CD4-positive, alpha-beta memory T cell (primary cell): ENCODE measurements at regions not wholly inside any gene's neighbourhood (a gene's known extent, or its start where the extent isn't known, plus 50 kb on each side); places are given as distances from the start of the nearest gene placed in this dataset.

ENCODE experiments used
- CTCF ChIA-PET: fragments of 350-600 bp; sonication (Branson Sonifier 250); formaldehyde crosslinking; loops from one replicate; lab custom pipeline; 2021; ENCODE audit warnings: inconsistent platforms; ENCODE audit not compliant: partially characterized antibody; lab: Charles Lee
- POLR2A ChIA-PET: fragments of 350-600 bp; sonication (Branson Sonifier 250); formaldehyde crosslinking; loops from one replicate; lab custom pipeline; 2021; ENCODE audit not compliant: partially characterized antibody; lab: Charles Lee
- DNase-seq, 5 donors: peaks; one replicate each; pipeline versions ENCODE4 v3.0.0 to v3.0.0-alpha.2; 2020 to 2022; ENCODE audit warnings: mixed read lengths in 1 of 5
- H3K27ac ChIP-seq: one replicate; pipeline ENCODE4 v1.7.0; 2013; ENCODE audit warnings: low read depth, low read length
- H3K27me3 ChIP-seq: 2 replicates; pipeline ENCODE4 v1.7.0; 2013; ENCODE audit warnings: mild to moderate bottlenecking, low read length, moderate library complexity; ENCODE audit not compliant: insufficient read depth
- H3K36me3 ChIP-seq: 2 replicates; pipeline ENCODE4 v1.7.0; 2013; ENCODE audit warnings: mild to moderate bottlenecking, low read length, moderate library complexity; ENCODE audit not compliant: insufficient read depth
- H3K4me1 ChIP-seq: 2 replicates; pipeline ENCODE4 v1.7.0; 2013; ENCODE audit warnings: mild to moderate bottlenecking, low read length, moderate library complexity; ENCODE audit not compliant: insufficient read depth
- H3K4me3 ChIP-seq, 2 donors: one replicate each; pipeline ENCODE4 v1.7.0; 2013; ENCODE audit warnings: low read length in 2 of 2, mild to moderate bottlenecking in 1 of 2
- H3K9me3 ChIP-seq, 2 donors: one replicate each; pipeline ENCODE4 v1.7.0; 2013; ENCODE audit warnings: low read length in 2 of 2, control low read depth in 1 of 2; ENCODE audit not compliant: control insufficient read depth in 1 of 2
- H3K27ac Mint-ChIP-seq, 7 donors: one replicate each; pipeline ENCODE4 v1.8.0; 2020 to 2021; ENCODE audit warnings: mixed read lengths in 7 of 7, mild to moderate bottlenecking in 6 of 7, inconsistent platforms in 3 of 7, moderate library complexity in 3 of 7
- H3K27me3 Mint-ChIP-seq, 2 donors: one replicate each; pipeline ENCODE4 v1.8.0; 2020 to 2021; ENCODE audit warnings: mixed read lengths in 2 of 2
- H3K36me3 Mint-ChIP-seq, 2 donors: one replicate each; pipeline ENCODE4 v1.8.0; 2020 to 2021; ENCODE audit warnings: mixed read lengths in 2 of 2, inconsistent platforms in 1 of 2, mild to moderate bottlenecking in 1 of 2
- H3K4me1 Mint-ChIP-seq, 4 donors: one replicate each; pipeline ENCODE4 v1.8.0; 2020 to 2021; ENCODE audit warnings: mixed read lengths in 4 of 4, mild to moderate bottlenecking in 1 of 4
- H3K4me3 Mint-ChIP-seq, 8 donors: one replicate each; pipeline ENCODE4 v1.8.0; 2020 to 2021; ENCODE audit warnings: mixed read lengths in 8 of 8, mild to moderate bottlenecking in 7 of 8, moderate library complexity in 6 of 8, inconsistent platforms in 3 of 8
- H3K9me3 Mint-ChIP-seq, 8 donors: one replicate each; pipeline ENCODE4 v1.8.0; 2020 to 2021; ENCODE audit warnings: mixed read lengths in 8 of 8, mild to moderate bottlenecking in 5 of 8, inconsistent platforms in 3 of 8, moderate library complexity in 1 of 8
- intact Hi-C: fragments of 100-400 bp; cut with micrococcal nuclease; formaldehyde crosslinking; loops from one replicate; pipeline ENCODE4 v1.15.1; 2023

- ChIA-PET POLR2A (no interaction called here), CTCF (no interaction called here)
- H3K4me3 ChIP-seq: no peak overlapping the region
- Mint-ChIP-seq H3K36me3 (peaks cover 0 to under 1% of the 10 kb centered on the region in 2 donors), H3K27me3 (no peaks in the 10 kb centered on the region), H3K9me3 (peaks cover 0 to 7% (median 3%) of the 10 kb centered on the region in 8 donors), H3K4me1 (no peaks in the 10 kb centered on the region), H3K27ac (no peak overlapping the region), H3K4me3 (no peak overlapping the region)
- no peak for DNase-seq
- H3K36me3 ChIP-seq: no peaks in the 10 kb centered on the region
- H3K4me1 ChIP-seq: no peaks in the 10 kb centered on the region
- intact Hi-C loops: no loop called here
- H3K27me3 ChIP-seq: no peaks in the 10 kb centered on the region
- H3K9me3 ChIP-seq: no peaks in the 10 kb centered on the region
- H3K27ac ChIP-seq: no peak overlapping the region
These were observed 331.3 kb downstream of the BCKDHB start for GRCh38 chr6:80437801-80438200.

GRCh38 chr6:80437221-80437620, 330.8 kb downstream of the BCKDHB start:
- ChIA-PET POLR2A (no interaction called here), CTCF (no interaction called here)
- no peak overlapping the region for H3K27ac ChIP-seq
- Mint-ChIP-seq H3K36me3 (peaks cover 0 to 3% of the 10 kb centered on the region in 2 donors), H3K27me3 (no peaks in the 10 kb centered on the region), H3K27ac (no peak overlapping the region), H3K9me3 (peaks cover 0 to 8% (median 5%) of the 10 kb centered on the region in 8 donors), H3K4me3 (no peak overlapping the region), H3K4me1 (no peaks in the 10 kb centered on the region)
- DNase-seq: no peak
- no peaks in the 10 kb centered on the region for H3K27me3 ChIP-seq
- no peaks in the 10 kb centered on the region for H3K9me3 ChIP-seq
- intact Hi-C loops: no loop called here
- no peaks in the 10 kb centered on the region for H3K4me1 ChIP-seq
- H3K4me3 ChIP-seq: no peak overlapping the region
- H3K36me3 ChIP-seq: no peaks in the 10 kb centered on the region

- H3K27me3 ChIP-seq: no peaks in the 10 kb centered on the region
- intact Hi-C loops: no loop called here
- H3K27ac Mint-ChIP-seq: no peak overlapping the region
- no peaks in the 10 kb centered on the region for H3K9me3 ChIP-seq
- CTCF ChIA-PET: no interaction called here
- H3K4me1 Mint-ChIP-seq: no peaks in the 10 kb centered on the region
- DNase-seq: no peak
- H3K36me3 ChIP-seq: no peaks in the 10 kb centered on the region
- H3K4me3 ChIP-seq: no peak overlapping the region
- H3K9me3 Mint-ChIP-seq: peaks cover 0 to 12% (median 6%) of the 10 kb centered on the region in 8 donors
- H3K27me3 Mint-ChIP-seq: no peaks in the 10 kb centered on the region
- no peak overlapping the region for H3K27ac ChIP-seq
- POLR2A ChIA-PET: no interaction called here
- H3K36me3 Mint-ChIP-seq: peaks cover 0 to 3% of the 10 kb centered on the region in 2 donors
- H3K4me3 Mint-ChIP-seq: no peak overlapping the region
- no peaks in the 10 kb centered on the region for H3K4me1 ChIP-seq
These were observed 330.2 kb downstream of the BCKDHB start for GRCh38 chr6:80436663-80437062.

DNA sequence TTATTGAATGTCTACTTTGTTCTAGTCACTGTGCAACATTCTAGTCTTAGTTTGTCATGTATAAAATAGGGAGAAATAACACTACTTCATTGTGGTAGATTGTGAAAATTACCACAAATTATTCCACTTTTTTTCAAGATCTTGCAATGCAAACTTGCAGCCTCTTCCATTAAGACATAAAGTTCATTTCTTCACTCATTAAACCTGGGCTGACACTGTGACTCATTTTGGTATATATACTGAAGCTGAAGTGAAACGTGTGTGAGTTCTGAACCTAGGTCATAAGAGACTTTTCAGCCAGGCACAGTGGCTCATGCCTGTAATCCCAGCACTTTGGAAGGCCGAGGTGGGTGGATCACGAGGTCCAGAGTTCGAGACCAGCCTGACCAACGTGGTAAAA, 329.0 kb downstream of the BCKDHB start:
- Histone ChIP-seq H3K9me3 (no peaks in the 10 kb centered on the region), H3K4me3 (no peak overlapping the region), H3K27ac (no peak overlapping the region), H3K4me1 (no peaks in the 10 kb centered on the region), H3K36me3 (no peaks in the 10 kb centered on the region), H3K27me3 (no peaks in the 10 kb centered on the region)
- peaks cover 0 to 18% (median 12%) of the 10 kb centered on the region in 8 donors for H3K9me3 Mint-ChIP-seq
- CTCF ChIA-PET: no interaction called here
- no peak overlapping the region for H3K27ac Mint-ChIP-seq
- POLR2A ChIA-PET: no interaction called here
- no peaks in the 10 kb centered on the region for H3K4me1 Mint-ChIP-seq
- H3K4me3 Mint-ChIP-seq: no peak overlapping the region
- peaks cover 0 to 3% of the 10 kb centered on the region in 2 donors for H3K36me3 Mint-ChIP-seq
- no peaks in the 10 kb centered on the region for H3K27me3 Mint-ChIP-seq
- no peak for DNase-seq
- intact Hi-C loops: no loop called here

GRCh38 chr6:80434691-80435350, 328.4 kb downstream of the BCKDHB start:
- Histone ChIP-seq H3K4me1 (no peaks in the 10 kb centered on the region), H3K9me3 (no peaks in the 10 kb centered on the region), H3K27ac (no peak overlapping the region), H3K27me3 (no peaks in the 10 kb centered on the region), H3K4me3 (no peak overlapping the region), H3K36me3 (no peaks in the 10 kb centered on the region)
- peaks cover 0 to 3% of the 10 kb centered on the region in 2 donors for H3K36me3 Mint-ChIP-seq
- H3K27ac Mint-ChIP-seq: no peak overlapping the region
- H3K4me3 Mint-ChIP-seq: no peak overlapping the region
- intact Hi-C loops: no loop called here
- no peaks in the 10 kb centered on the region for H3K4me1 Mint-ChIP-seq
- CTCF ChIA-PET: no interaction called here
- H3K27me3 Mint-ChIP-seq: no peaks in the 10 kb centered on the region
- no peak for DNase-seq
- peaks cover 0 to 23% (median 15%) of the 10 kb centered on the region in 8 donors for H3K9me3 Mint-ChIP-seq
- POLR2A ChIA-PET: no interaction called here

DNA sequence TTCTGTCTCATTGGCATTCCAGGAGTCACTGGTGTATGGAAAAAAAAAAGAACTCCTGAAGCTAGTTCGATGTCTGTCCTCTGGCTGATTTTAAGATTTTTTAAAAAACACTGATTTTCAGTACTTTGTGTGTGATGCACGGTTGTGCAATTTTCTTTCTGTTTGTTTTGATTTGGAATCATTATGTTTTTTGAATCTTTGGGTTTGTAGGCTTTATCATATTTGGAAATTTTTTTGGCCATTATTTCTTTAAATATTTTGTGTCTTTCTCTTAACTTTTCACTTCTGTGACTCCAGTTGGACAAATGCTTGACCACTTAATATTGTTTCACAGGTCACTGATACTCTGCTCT, 327.2 kb downstream of the BCKDHB start:
- no peak overlapping the region for H3K27ac Mint-ChIP-seq
- intact Hi-C loops: no loop called here
- H3K36me3 Mint-ChIP-seq: peaks cover 0 to 3% of the 10 kb centered on the region in 2 donors
- H3K9me3 ChIP-seq: no peaks in the 10 kb centered on the region
- H3K27me3 ChIP-seq: no peaks in the 10 kb centered on the region
- H3K4me3 ChIP-seq: no peak overlapping the region
- DNase-seq: no peak
- ChIA-PET POLR2A (no interaction called here), CTCF (no interaction called here)
- H3K36me3 ChIP-seq: no peaks in the 10 kb centered on the region
- no peak overlapping the region for H3K27ac ChIP-seq
- peaks cover 0 to 33% (median 24%) of the 10 kb centered on the region in 8 donors for H3K9me3 Mint-ChIP-seq
- H3K4me1 Mint-ChIP-seq: no peaks in the 10 kb centered on the region
- no peaks in the 10 kb centered on the region for H3K27me3 Mint-ChIP-seq
- H3K4me1 ChIP-seq: no peaks in the 10 kb centered on the region
- H3K4me3 Mint-ChIP-seq: no peak overlapping the region

DNA sequence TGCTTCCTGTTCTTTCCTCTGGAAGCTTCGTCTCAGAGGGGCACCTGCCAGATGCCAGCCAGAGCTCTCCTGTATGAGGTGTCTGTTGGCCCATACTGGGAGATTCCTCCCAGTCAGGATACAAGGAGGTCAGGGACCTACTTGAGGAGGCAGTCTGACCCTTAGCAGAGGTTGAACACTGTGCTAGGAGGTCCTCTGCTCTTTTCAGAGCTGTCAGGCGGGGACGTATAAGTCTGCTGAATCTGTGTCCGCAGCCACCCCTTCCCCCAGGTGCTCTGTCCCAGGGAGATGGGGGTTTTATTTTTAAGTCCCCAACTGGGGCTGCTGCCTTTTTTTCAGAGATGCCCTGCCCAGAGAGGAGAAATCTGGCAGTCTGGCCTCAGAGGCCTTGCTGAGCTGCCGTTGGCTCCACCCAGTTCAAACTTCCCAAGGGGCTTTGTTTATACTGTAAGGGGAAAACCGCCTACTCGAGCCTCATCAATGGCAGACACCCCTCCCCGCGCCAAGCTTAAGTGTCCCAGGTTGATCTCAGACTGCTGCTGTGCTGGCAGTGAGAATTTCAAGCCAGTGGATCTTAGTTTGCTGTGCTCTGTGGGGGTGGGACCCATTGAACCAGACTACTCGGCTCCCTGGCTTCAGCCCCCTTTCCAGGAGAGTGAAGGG, 326.7 kb downstream of the BCKDHB start:
- intact Hi-C loops: no loop called here
- CTCF ChIA-PET: no interaction called here
- DNase-seq: no peak
- H3K27ac ChIP-seq: no peak overlapping the region
- H3K27me3 ChIP-seq: no peaks in the 10 kb centered on the region
- Mint-ChIP-seq H3K36me3 (peaks cover 3% of the 10 kb centered on the region in 2 donors), H3K4me1 (no peaks in the 10 kb centered on the region), H3K4me3 (no peak overlapping the region), H3K9me3 (peaks cover 0 to 38% (median 29%) of the 10 kb centered on the region in 8 donors), H3K27ac (no peak overlapping the region), H3K27me3 (no peaks in the 10 kb centered on the region)
- POLR2A ChIA-PET: no interaction called here
- no peaks in the 10 kb centered on the region for H3K4me1 ChIP-seq
- H3K4me3 ChIP-seq: no peak overlapping the region
- no peaks in the 10 kb centered on the region for H3K9me3 ChIP-seq
- no peaks in the 10 kb centered on the region for H3K36me3 ChIP-seq
